Astrocyte (in vitro differentiated cells and primary cell): ENCODE measurements at regions not wholly inside any gene's neighbourhood (a gene's known extent, or its start where the extent isn't known, plus 50 kb on each side); places are given as distances from the start of the nearest gene placed in this dataset.

Source experiments
- DNase-seq: peaks from one replicate; pipeline ENCODE4 v3.0.0-alpha.2; 2010; ENCODE audit warnings: low read depth
- FAIRE-seq: peaks from 2 replicates; lab custom pipeline; 2011; peaks lifted over from hg19 to GRCh38; lab: Jason Lieb, UNC
- H2AFZ ChIP-seq: 2 replicates; pipeline ENCODE4 v1.6.0; 2012; ENCODE audit warnings: low read depth, low read length, inconsistent platforms
- H3K27ac ChIP-seq: 2 replicates; pipeline ENCODE4 v1.5.1; 2011; ENCODE audit warnings: low read depth, low read length, inconsistent platforms
- H3K27me3 ChIP-seq: 2 replicates; pipeline ENCODE4 v1.6.0; 2011; ENCODE audit warnings: low read length, inconsistent platforms; ENCODE audit not compliant: insufficient read depth
- H3K36me3 ChIP-seq: 2 replicates; pipeline ENCODE4 v1.5.1; 2011; ENCODE audit warnings: low read length, inconsistent platforms; ENCODE audit not compliant: insufficient read depth
- H3K4me1 ChIP-seq: 2 replicates; pipeline ENCODE4 v1.5.1; 2011; ENCODE audit warnings: low read length, inconsistent platforms; ENCODE audit not compliant: insufficient read depth
- H3K4me2 ChIP-seq: 2 replicates; pipeline ENCODE4 v1.6.0; 2012; ENCODE audit warnings: low read length, inconsistent platforms
- H3K4me3 ChIP-seq: 2 replicates; pipeline ENCODE4 v1.5.1; 2011; ENCODE audit warnings: low read depth, mild to moderate bottlenecking, low read length, inconsistent platforms; ENCODE audit not compliant: insufficient read depth
- H3K79me2 ChIP-seq: 2 replicates; pipeline ENCODE4 v1.6.0; 2012; ENCODE audit warnings: mild to moderate bottlenecking, low read length, inconsistent platforms; ENCODE audit not compliant: insufficient read depth
- H3K9ac ChIP-seq: 2 replicates; pipeline ENCODE4 v1.6.0; 2012; ENCODE audit warnings: mild to moderate bottlenecking, low read length, inconsistent platforms
- H3K9me3 ChIP-seq: 2 replicates; pipeline ENCODE4 v1.5.1; 2012; ENCODE audit warnings: low read depth, mild to moderate bottlenecking, low read length, inconsistent platforms; ENCODE audit not compliant: insufficient read depth
- H4K20me1 ChIP-seq: 2 replicates; pipeline ENCODE4 v1.6.0; 2012; ENCODE audit warnings: low read length, inconsistent platforms; ENCODE audit not compliant: insufficient read depth
- H3K27ac Mint-ChIP-seq: one replicate; pipeline ENCODE4 v1.8.0; 2021; ENCODE audit warnings: mild to moderate bottlenecking, mixed read lengths; ENCODE audit not compliant: unreplicated experiment
- H3K27me3 Mint-ChIP-seq: one replicate; pipeline ENCODE4 v1.8.0; 2021; ENCODE audit warnings: low read depth, mixed read lengths; ENCODE audit not compliant: unreplicated experiment
- H3K36me3 Mint-ChIP-seq: one replicate; pipeline ENCODE4 v1.8.0; 2021; ENCODE audit warnings: low read depth, mixed read lengths; ENCODE audit not compliant: unreplicated experiment
- H3K4me1 Mint-ChIP-seq: one replicate; pipeline ENCODE4 v1.8.0; 2021; ENCODE audit warnings: low read depth, mixed read lengths; ENCODE audit not compliant: unreplicated experiment
- H3K4me3 Mint-ChIP-seq: one replicate; pipeline ENCODE4 v1.8.0; 2021; ENCODE audit warnings: mild to moderate bottlenecking, moderate library complexity, mixed read lengths; ENCODE audit not compliant: unreplicated experiment
- H3K9me3 Mint-ChIP-seq: one replicate; pipeline ENCODE4 v1.8.0; 2021; ENCODE audit warnings: mild to moderate bottlenecking, mixed read lengths; ENCODE audit not compliant: unreplicated experiment
- EZH2 ChIP-seq: IDR thresholded peaks from 2 replicates; pipeline ENCODE4 v1.6.1; 2012; ENCODE audit warnings: mild to moderate bottlenecking, low read length, inconsistent platforms; ENCODE audit not compliant: insufficient read depth
- TF ChIP-seq, protein P1 (sequence below): IDR thresholded peaks from 2 replicates; pipeline ENCODE4 v1.5.1; 2011; ENCODE audit warnings: low read depth, mild to moderate bottlenecking, inconsistent platforms, low read length, moderate library complexity; ENCODE audit not compliant: insufficient read depth

DNA sequence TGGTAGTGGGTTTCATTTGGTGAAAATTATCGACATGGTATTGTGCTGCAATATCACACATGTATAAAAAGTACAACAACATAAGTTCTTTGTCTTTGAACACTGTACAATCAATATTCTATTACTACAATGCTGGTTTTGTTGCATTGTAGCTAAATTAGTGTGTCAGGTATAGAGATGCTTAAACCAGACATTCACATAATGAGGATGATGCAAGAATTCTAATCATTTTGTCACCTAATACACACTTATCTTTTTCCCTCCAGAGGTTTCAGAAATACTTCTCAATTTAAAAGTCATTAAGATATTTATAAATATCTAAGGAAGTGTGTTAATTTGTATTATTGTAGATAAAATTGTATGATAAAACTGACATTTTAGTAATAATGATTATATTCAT, 174.8 kb upstream of the MAN1A1 start:
- no peaks in the 10 kb centered on the region for H3K9me3 Mint-ChIP-seq
- Histone ChIP-seq H2AFZ (no peak overlapping the region), H3K27me3 (no peaks in the 10 kb centered on the region), H3K79me2 (no peaks in the 10 kb centered on the region), H3K4me3 (no peak overlapping the region), H3K27ac (no peak overlapping the region), H3K9me3 (no peaks in the 10 kb centered on the region), H3K36me3 (no peaks in the 10 kb centered on the region), H3K4me1 (no peaks in the 10 kb centered on the region), H3K4me2 (no peak overlapping the region), H4K20me1 (no peaks in the 10 kb centered on the region), H3K9ac (no peak overlapping the region)
- H3K4me3 Mint-ChIP-seq: no peak overlapping the region
- DNase-seq: no peak
- H3K4me1 Mint-ChIP-seq: no peaks in the 10 kb centered on the region
- no peak for FAIRE-seq
- no peaks in the 10 kb centered on the region for H3K27me3 Mint-ChIP-seq
- no peak for TF ChIP-seq EZH2
- TF ChIP-seq, protein P1, sequence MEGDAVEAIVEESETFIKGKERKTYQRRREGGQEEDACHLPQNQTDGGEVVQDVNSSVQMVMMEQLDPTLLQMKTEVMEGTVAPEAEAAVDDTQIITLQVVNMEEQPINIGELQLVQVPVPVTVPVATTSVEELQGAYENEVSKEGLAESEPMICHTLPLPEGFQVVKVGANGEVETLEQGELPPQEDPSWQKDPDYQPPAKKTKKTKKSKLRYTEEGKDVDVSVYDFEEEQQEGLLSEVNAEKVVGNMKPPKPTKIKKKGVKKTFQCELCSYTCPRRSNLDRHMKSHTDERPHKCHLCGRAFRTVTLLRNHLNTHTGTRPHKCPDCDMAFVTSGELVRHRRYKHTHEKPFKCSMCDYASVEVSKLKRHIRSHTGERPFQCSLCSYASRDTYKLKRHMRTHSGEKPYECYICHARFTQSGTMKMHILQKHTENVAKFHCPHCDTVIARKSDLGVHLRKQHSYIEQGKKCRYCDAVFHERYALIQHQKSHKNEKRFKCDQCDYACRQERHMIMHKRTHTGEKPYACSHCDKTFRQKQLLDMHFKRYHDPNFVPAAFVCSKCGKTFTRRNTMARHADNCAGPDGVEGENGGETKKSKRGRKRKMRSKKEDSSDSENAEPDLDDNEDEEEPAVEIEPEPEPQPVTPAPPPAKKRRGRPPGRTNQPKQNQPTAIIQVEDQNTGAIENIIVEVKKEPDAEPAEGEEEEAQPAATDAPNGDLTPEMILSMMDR: no peak
- no peaks in the 10 kb centered on the region for H3K36me3 Mint-ChIP-seq
- no peak overlapping the region for H3K27ac Mint-ChIP-seq

DNA sequence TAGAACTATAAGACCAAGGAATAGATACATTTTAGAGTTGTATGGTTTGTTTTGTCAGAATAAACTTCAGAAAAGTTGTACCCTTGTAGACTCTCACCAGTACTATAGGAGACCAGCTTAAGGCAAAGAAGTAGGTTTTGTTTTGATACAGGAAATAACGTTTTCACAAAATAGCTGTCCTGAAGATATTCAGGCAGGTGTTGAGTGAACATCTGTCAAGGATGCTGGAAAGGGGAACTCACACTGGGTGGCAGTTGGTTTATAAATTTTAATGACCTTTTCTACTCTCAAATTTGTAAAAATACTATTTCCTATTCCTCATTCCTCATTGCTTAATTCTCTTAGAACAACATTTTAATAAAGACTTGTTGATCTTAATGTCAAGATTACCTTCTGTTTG, 174.0 kb upstream of the MAN1A1 start:
- TF ChIP-seq, protein P1: no peak
- TF ChIP-seq EZH2: no peak
- FAIRE-seq (no peak), DNase-seq (no peak)
- no peaks in the 10 kb centered on the region for H3K9me3 ChIP-seq
- H4K20me1 ChIP-seq: no peaks in the 10 kb centered on the region
- no peaks in the 10 kb centered on the region for H3K36me3 Mint-ChIP-seq
- H3K27ac ChIP-seq: no peak overlapping the region
- no peaks in the 10 kb centered on the region for H3K27me3 Mint-ChIP-seq
- no peak overlapping the region for H3K4me3 ChIP-seq
- no peaks in the 10 kb centered on the region for H3K36me3 ChIP-seq
- no peak overlapping the region for H3K27ac Mint-ChIP-seq
- H3K9me3 Mint-ChIP-seq: no peaks in the 10 kb centered on the region
- H3K79me2 ChIP-seq: no peaks in the 10 kb centered on the region
- no peak overlapping the region for H3K9ac ChIP-seq
- no peaks in the 10 kb centered on the region for H3K4me1 ChIP-seq
- H3K4me2 ChIP-seq: no peak overlapping the region
- no peak overlapping the region for H3K4me3 Mint-ChIP-seq
- H2AFZ ChIP-seq: no peak overlapping the region
- H3K27me3 ChIP-seq: no peaks in the 10 kb centered on the region
- H3K4me1 Mint-ChIP-seq: no peaks in the 10 kb centered on the region

DNA sequence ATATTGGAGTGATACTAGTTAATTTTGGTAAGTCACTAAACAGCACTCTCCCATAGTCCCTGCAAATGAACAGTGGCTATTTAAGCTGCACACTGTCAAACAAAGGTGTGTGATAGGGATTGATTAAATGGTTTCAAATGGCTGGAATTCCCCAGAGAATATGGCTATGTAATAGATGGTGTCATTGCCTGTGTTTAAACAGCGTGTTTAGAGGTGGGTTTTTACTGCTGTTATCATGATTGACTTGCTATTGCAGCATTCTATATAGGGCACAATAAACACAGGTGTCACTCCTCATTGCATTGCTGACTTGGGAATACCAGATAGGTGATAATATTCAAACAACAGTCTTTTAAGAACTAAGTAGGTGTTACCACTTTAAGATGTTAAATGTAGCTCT, 171.7 kb upstream of the MAN1A1 start:
- Histone ChIP-seq H4K20me1 (no peaks in the 10 kb centered on the region), H3K9ac (no peak overlapping the region), H2AFZ (no peak overlapping the region), H3K4me3 (no peak overlapping the region), H3K36me3 (no peaks in the 10 kb centered on the region), H3K27me3 (no peaks in the 10 kb centered on the region), H3K4me1 (no peaks in the 10 kb centered on the region), H3K79me2 (no peaks in the 10 kb centered on the region), H3K9me3 (no peaks in the 10 kb centered on the region), H3K4me2 (no peak overlapping the region), H3K27ac (no peak overlapping the region)
- TF ChIP-seq EZH2: no peak
- TF ChIP-seq, protein P1: no peak
- no peaks in the 10 kb centered on the region for H3K27me3 Mint-ChIP-seq
- H3K4me3 Mint-ChIP-seq: no peak overlapping the region
- no peak for DNase-seq
- no peaks in the 10 kb centered on the region for H3K4me1 Mint-ChIP-seq
- H3K27ac Mint-ChIP-seq: no peak overlapping the region
- no peak for FAIRE-seq
- H3K9me3 Mint-ChIP-seq: no peaks in the 10 kb centered on the region
- no peaks in the 10 kb centered on the region for H3K36me3 Mint-ChIP-seq
